GM21619 (cell line): ENCODE measurements at regions not wholly inside any gene's neighbourhood (a gene's known extent, or its start where the extent isn't known, plus 50 kb on each side); places are given as distances from the start of the nearest gene placed in this dataset.
"Not testable (repeated sequence)": the region's sequence is repeated elsewhere in the genome, so short reads cannot be mapped to it uniquely, and the experiment has no call there.

ENCODE experiments used
- ATAC-seq: cut with Tn5 transposase; IDR thresholded peaks from one replicate; pipeline ENCODE4 v1.9.1; 2021; ENCODE audit not compliant: unreplicated experiment

GRCh38 chr7:9201928-9202327 is 768.5 kb downstream of the NXPH1 start:
- no peak for ATAC-seq

DNA sequence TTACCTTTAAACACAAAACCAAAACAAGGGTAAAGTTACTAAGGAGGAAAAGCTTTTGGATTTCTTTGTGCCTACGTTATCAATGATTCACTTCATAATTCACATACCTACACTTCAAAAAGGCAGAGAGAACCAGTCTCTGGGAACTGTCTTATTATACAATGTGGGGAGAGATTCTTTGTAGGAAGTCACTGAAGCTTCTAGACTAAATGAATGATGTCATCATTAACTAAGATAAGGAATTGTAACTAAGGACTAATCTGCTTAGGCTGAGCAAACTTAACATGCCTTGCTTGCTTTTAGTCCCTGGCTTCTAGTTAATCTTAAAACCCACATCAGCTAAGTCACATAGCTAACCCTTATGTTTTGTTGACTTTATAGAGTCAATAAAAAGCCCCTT is 771.2 kb downstream of the NXPH1 start:
- no peak for ATAC-seq

GRCh38 chr7:9210114-9210513 is 776.7 kb downstream of the NXPH1 start:
- no peak for ATAC-seq

GRCh38 chr7:9217204-9217603 is 783.8 kb downstream of the NXPH1 start:
- no peak for ATAC-seq

DNA sequence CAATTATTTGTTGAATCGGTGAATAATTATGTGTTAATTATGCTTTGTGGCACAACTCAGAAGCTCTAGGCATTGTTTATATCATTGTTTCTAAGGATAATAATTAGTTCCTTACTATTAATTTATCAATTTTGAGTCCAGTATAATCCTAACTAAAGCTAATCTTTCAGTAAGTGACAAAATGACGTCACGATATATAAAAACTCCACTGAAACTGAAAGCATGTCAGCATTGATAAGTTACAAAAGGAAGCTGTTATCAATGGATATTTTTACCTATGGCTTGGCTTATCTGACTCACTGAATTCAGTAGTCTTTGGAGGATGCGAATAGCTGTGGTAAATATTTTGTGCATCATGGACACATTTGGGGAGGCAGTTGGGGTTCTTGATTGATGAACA is 793.1 kb downstream of the NXPH1 start:
- ATAC-seq: no peak

DNA sequence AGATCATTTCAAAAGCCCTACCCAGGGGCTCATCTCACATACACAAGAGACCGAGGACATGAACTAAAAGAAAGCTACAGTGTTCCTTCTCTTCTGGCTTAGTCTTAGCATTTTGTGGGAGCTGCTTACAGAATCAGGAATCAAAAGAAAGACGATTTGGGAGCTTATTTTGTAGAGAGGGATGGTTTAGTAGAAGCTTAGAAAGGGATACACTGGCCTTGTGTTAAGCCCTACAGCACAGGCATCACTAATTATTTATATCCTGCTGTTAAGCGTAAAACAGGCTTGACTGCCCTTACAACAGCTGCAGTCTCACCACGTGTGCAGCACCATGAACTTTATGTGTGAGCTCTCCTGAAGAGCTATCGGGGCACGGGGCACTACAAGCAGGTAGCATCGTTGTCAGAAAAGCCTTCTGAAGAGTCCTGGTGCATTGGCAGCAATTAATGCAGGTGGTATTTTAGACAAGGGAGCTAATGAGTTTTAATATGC is 798.3 kb downstream of the NXPH1 start:
- ATAC-seq: no peak

DNA sequence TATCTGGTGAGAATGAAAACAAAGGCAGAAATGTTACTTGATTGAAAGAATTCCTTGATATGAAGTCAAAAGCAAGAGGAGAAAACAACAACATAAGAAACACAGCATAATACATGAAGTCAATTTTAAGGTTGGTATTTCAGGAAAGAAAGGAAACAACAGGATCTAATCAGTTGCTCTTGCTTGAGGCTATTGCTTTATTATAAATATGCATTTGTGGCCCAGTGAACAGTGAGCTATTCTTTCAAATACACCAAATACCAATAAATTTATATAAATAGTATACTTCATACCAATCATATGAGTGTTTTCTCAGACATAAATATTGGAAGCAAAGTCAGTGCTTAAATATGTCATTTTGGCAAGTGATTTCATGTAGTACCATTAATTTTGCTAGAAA is 806.6 kb downstream of the NXPH1 start:
- ATAC-seq: no peak

DNA sequence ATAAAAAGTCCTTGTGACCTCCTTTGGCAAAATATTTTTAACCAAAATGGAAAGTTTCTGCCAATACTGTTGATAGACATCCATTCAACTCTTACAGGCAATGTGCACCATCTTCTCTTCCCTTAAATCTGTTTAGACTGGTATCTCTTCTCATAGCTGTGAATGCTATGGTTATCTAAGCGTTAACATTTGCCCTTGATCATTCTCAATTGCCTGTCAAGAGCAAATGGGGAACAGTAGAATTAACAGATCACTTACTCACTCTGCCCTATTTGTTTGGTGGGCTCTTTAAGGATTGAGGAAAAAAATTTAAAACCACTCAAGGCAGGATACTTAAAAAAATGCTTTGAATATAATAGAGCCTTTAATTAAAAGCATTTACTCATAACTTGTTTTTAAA is 808.4 kb downstream of the NXPH1 start:
- ATAC-seq: no peak

DNA sequence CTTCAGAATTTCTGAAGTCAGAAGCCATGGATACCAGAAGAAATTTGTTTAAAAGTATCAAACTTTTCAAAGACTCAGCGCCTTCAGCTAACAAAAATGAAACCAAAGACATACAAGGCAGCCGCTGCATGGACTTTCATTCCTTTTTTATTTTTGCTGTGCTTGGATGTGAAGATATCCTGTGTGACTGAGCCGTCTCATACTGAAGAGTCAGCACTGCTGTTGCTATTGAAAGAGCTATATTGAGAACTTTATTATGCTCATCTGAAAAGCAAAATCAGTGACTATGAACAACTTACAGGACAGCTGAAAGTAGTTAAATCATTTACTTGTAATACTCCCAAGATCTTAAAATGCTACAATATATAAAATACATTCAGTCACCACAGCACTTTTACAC is 809.2 kb downstream of the NXPH1 start:
- ATAC-seq: no peak

DNA sequence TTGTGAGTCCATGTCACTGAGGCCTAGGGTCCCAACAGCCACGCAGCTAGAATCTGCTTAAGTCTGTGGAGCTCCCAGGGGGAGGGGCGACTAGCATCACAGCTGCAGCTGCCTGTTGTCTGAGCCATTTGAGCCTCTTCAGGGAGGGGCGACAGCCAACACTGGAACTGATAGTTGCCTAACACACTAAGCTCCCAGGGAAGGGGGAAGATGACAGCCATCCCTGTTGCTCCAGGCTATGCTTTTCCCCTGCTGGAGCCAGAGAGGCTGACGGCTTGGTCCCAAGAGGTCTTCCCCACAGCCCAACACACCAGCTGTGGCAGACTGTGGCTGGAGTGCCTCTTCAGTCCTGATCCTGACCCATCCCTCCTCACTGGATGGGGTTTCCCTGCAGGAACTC is 817.5 kb downstream of the NXPH1 start:
- no peak for ATAC-seq

- ATAC-seq: no peak
Observed at GRCh38 chr7:9264395-9264794, 831.0 kb downstream of the NXPH1 start.

GRCh38 chr7:9280088-9280487 is 846.7 kb downstream of the NXPH1 start:
- no peak for ATAC-seq

GRCh38 chr7:9283246-9283645 is 849.8 kb downstream of the NXPH1 start:
- ATAC-seq: no peak

DNA sequence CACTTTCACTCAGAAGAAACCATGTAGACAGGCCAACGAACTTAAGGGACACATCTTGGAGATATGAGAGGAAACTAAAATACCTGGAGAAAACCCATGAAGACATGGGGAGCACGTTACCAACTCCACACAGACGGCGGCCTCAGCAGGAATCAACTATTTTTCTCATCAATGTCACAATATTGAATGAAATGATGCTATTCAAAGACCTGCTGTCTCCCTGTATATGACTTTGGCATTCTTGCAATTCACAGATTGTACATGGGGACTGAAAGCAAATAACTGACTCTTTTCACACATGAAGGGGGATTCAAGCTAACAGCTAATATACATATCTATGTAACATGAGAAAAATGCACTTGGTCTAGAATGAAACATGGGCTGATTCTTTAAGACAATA is 869.0 kb downstream of the NXPH1 start:
- ATAC-seq: no peak

DNA sequence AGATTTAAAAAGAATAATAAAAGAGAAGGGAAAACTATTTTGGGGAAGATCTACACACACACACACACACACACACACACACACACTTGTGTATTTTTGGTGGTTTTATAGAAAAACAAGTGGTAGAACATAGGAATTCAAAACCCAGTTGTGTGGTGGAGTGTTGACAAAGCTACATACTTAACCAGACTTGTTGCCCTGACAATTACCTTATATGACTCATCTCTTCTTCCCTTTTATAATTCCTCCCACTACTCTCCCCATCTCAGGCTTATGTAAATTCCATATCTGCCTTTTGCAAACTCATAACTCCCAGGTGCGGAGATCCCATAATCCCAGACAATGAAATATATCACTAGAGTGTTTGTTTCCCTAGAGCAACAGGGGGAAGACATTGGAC is 873.7 kb downstream of the NXPH1 start:
- ATAC-seq: no peak

GRCh38 chr7:9324513-9324912 is 891.1 kb downstream of the NXPH1 start:
- ATAC-seq: no peak

- no peak for ATAC-seq
Observed at GRCh38 chr7:9328296-9328695, 894.9 kb downstream of the NXPH1 start.

DNA sequence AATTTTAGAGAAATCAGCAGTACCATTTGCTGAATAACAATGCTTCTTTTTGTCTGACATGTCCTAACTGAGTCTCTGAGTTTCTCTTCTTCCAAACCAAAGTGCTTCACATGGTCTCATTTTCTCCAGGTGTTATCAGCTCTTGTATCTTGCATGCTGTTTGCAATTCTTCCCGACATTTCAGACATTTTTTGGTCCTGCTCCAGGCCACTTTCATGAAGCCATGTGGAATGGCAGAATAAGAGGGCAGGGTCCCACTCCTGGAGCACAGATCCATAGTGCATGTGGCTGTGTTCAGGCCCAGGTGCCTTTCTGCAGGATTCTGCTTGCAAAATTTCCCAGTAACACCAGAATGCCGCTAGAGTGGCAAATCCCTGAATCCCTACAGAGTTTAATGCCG is 916.2 kb downstream of the NXPH1 start:
- no peak for ATAC-seq

GRCh38 chr7:9391221-9391620 is 957.8 kb downstream of the NXPH1 start:
- no peak for ATAC-seq

DNA sequence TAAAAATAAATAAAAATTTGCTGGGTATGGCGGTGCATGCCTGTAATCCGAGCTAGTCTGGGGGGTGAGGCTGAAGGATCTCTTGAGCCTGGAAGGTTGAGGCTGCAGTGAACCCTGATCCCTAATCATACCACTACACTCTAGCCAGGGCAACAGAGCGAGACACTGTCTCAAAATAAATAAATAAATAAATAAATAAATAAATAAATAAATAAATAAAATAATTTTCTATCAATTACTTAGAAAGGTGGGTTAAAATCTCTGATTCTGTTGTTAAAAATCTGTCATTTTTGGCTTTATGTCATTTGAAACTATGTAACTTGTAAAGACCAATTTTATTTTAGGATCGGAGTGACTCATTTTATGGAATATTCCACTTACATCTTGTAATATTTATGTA is 958.6 kb downstream of the NXPH1 start:
- ATAC-seq: no peak

GRCh38 chr7:9404386-9404785 is 971.0 kb downstream of the NXPH1 start:
- ATAC-seq: not testable (repeated sequence)

DNA sequence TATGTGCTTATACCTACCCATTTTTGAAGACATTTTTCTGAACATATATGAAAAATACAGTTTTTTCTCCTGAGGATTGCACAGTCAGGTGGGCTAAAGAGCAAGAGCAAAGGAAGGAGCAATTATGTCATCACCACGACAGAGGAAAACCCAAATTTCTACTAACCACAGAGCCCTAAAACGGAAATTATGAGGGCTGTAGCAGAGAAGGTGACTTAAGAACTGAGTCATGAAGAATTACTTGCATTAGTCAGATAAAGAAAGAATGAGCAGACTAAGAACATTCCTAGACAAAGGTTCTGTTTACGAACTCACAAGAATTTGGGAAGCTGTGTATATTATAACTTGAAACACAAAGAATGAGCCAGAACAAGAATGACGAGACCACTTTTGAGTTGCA is 974.4 kb downstream of the NXPH1 start:
- ATAC-seq: no peak

DNA sequence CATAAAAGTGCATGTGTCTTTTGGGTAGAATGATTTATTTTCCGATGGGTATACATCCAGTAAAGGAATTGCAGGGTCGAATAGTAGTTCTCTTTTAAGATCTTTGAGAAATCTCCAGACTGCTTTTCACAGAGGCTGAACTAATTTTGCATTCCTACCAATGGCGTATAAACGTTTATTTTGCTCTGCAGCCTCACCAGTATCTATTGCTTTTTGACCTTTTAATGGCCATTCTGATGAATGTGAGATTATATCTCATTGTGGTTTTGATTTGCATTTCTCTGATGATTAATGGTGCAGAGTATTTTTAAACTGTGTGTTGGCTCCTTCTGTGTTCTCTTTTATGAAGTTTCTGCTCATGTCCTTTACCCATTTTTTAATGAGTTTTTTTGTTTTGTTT is 1020.1 kb downstream of the NXPH1 start:
- ATAC-seq: no peak

DNA sequence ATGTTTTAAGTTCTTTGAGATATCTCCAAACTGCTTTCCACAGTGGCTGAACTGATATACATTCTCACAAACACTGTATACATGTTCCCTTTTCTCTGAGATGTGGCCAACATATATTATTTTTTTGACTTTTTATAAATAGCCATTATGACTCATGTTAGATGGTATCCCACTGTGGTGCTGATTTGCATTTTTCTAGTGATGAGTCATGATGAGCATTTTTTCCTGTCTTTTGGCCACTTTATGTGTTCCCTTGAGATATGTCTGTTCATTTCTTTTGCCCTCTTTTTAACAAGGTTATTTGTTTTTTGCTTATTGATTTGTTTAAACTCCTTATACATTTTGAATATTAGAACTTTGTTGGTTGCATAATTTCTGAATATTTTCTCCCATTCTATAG is 1055.1 kb downstream of the NXPH1 start:
- ATAC-seq: no peak
